Upper lobe of left lung (tissue), 6 donors: ENCODE measurements at regions not wholly inside any gene's neighbourhood (a gene's known extent, or its start where the extent isn't known, plus 50 kb on each side); places are given as distances from the start of the nearest gene placed in this dataset.

Experiments
- ATAC-seq, 2 donors: fragments of 200-7000 bp; cut with Tn5 transposase; one replicate each; pipeline ENCODE4 v1.9.1; 2022; ENCODE audit warnings: mild to moderate bottlenecking in 2 of 2, moderate library complexity in 2 of 2; ENCODE audit not compliant: low FRiP score in 2 of 2
- DNase-seq, 2 donors: peaks; one replicate each; pipeline ENCODE4 v3.0.0-alpha.2; 2019 to 2020
- H3K27ac ChIP-seq, 4 donors: fragments of 200-600 bp; sonication (generic); one replicate each; pipeline ENCODE4 v1.5.1; 2016 to 2019
- H3K27me3 ChIP-seq, 4 donors: fragments of 200-600 bp; sonication (generic); one replicate each; pipeline ENCODE4 v1.5.1; 2017 to 2019
- H3K36me3 ChIP-seq, 4 donors: fragments of 200-600 bp; sonication (generic); one replicate each; pipeline ENCODE4 v1.5.1; 2016 to 2019
- H3K4me1 ChIP-seq, 4 donors: fragments of 200-600 bp; sonication (generic); one replicate each; pipeline ENCODE4 v1.5.1; 2018 to 2019
- H3K4me3 ChIP-seq, 4 donors: fragments of 200-600 bp; sonication (generic); one replicate each; pipeline ENCODE4 v1.5.1; 2017 to 2019; ENCODE audit warnings: mild to moderate bottlenecking in 2 of 4, moderate library complexity in 1 of 4
- H3K9me3 ChIP-seq, 4 donors: fragments of 200-600 bp; sonication (generic); one replicate each; pipeline ENCODE4 v1.5.1; 2018 to 2019
- CTCF ChIP-seq, 6 experiments: fragments of 450-650 bp in 4 of 6; fragments of 200-600 bp in 2 of 6; sonication (generic) in 2 of 6; IDR thresholded peaks; one replicate each; pipeline ENCODE4 v1.5.1; 2016 to 2019; ENCODE audit warnings: antibody characterized with exemption in 6 of 6
- EP300 ChIP-seq, 4 donors: sonication (generic); formaldehyde crosslinking; IDR thresholded peaks; one replicate each; pipeline ENCODE4 v1.5.1; 2017; ENCODE audit warnings: antibody characterized with exemption in 4 of 4, control low read depth in 2 of 4
- POLR2A ChIP-seq, 4 donors: fragments of 450-650 bp; IDR thresholded peaks; one replicate each; pipeline ENCODE4 v1.5.1; 2016 to 2017; ENCODE audit warnings: antibody characterized with exemption in 4 of 4, mild to moderate bottlenecking in 2 of 4
- POLR2AphosphoS5 ChIP-seq, 2 donors: sonication (generic); formaldehyde crosslinking; IDR thresholded peaks; one replicate each; pipeline ENCODE4 v1.5.1; 2017; ENCODE audit warnings: antibody characterized with exemption in 2 of 2
- WGBS, 2 donors: methylation state at CpG; one replicate each; pipeline ENCODE4 v1.1.5; 2017 to 2018; 5-methylcytosine and 5-hydroxymethylcytosine counted together
- donor health status: DM: no; HTN: no; CAD: no; lungs with moderate emphysema.
- donor health status: DM: no; HTN: yes; CAD: no; lungs with severe emphysema.

- WGBS, 2 donors: 86 to 87% methylated on average over 3 of the region's 3 CpGs
- no peak for DNase-seq
- no peak for ATAC-seq
Observed at GRCh38 chr2:226680719-226681118, 118.9 kb downstream of the IRS1 start.

GRCh38 chr2:226679389-226680065 is 120.1 kb downstream of the IRS1 start:
- Histone ChIP-seq H3K4me1 (no peaks in the 10 kb centered on the region), H3K27ac (no peak overlapping the region), H3K36me3 (no peaks in the 10 kb centered on the region), H3K27me3 (no peaks in the 10 kb centered on the region), H3K4me3 (no peak overlapping the region), H3K9me3 (no peaks in the 10 kb centered on the region)
- TF ChIP-seq CTCF (IDR thresholded peaks at IDR 0.05): no peak
- TF ChIP-seq EP300 (IDR thresholded peaks at IDR 0.05): no peak
- no peak for TF ChIP-seq POLR2A (IDR thresholded peaks at IDR 0.05)
- TF ChIP-seq POLR2AphosphoS5 (IDR thresholded peaks at IDR 0.05): no peak
- no peak for DNase-seq
- WGBS, 2 donors: 85% methylated on average over 7 of the region's 7 CpGs
- no peak for ATAC-seq

More at GRCh38 chr2:226680719-226681118, 118.9 kb downstream of the IRS1 start:
- H3K27ac ChIP-seq: no peak overlapping the region
- no peaks in the 10 kb centered on the region for H3K9me3 ChIP-seq
- H3K36me3 ChIP-seq: no peaks in the 10 kb centered on the region
- H3K27me3 ChIP-seq: no peaks in the 10 kb centered on the region
- TF ChIP-seq CTCF (IDR thresholded peaks at IDR 0.05) (no peak), POLR2AphosphoS5 (IDR thresholded peaks at IDR 0.05) (no peak), POLR2A (IDR thresholded peaks at IDR 0.05) (no peak), EP300 (IDR thresholded peaks at IDR 0.05) (no peak)
- no peak overlapping the region for H3K4me3 ChIP-seq
- H3K4me1 ChIP-seq: no peaks in the 10 kb centered on the region

GRCh38 chr2:226678422-226678821 is 121.2 kb downstream of the IRS1 start:
- no peaks in the 10 kb centered on the region for H3K9me3 ChIP-seq
- WGBS, 2 donors: 88 to 92% methylated on average over 4 of the region's 4 CpGs
- ATAC-seq: no peak

GRCh38 chr2:226677080-226677479 is 122.5 kb downstream of the IRS1 start:
- Histone ChIP-seq H3K27ac (no peak overlapping the region), H3K4me3 (no peak overlapping the region), H3K4me1 (peaks cover 0 to 2% (median 0%) of the 10 kb centered on the region in 4 donors), H3K27me3 (no peaks in the 10 kb centered on the region), H3K36me3 (no peaks in the 10 kb centered on the region), H3K9me3 (no peaks in the 10 kb centered on the region)
- no peak for ATAC-seq
- no peak for DNase-seq
- TF ChIP-seq POLR2A (IDR thresholded peaks at IDR 0.05): no peak
- no peak for TF ChIP-seq EP300 (IDR thresholded peaks at IDR 0.05)
- TF ChIP-seq POLR2AphosphoS5 (IDR thresholded peaks at IDR 0.05): no peak
- TF ChIP-seq CTCF (IDR thresholded peaks at IDR 0.05): no peak
- WGBS, 2 donors: 76 to 85% methylated on average over 4 of the region's 4 CpGs

More at GRCh38 chr2:226678422-226678821, 121.2 kb downstream of the IRS1 start:
- H3K4me3 ChIP-seq: no peak overlapping the region
- DNase-seq: no peak
- H3K27me3 ChIP-seq: no peaks in the 10 kb centered on the region
- H3K27ac ChIP-seq: no peak overlapping the region
- H3K36me3 ChIP-seq: no peaks in the 10 kb centered on the region
- no peak for TF ChIP-seq CTCF (IDR thresholded peaks at IDR 0.05)
- no peak for TF ChIP-seq POLR2AphosphoS5 (IDR thresholded peaks at IDR 0.05)
- TF ChIP-seq POLR2A (IDR thresholded peaks at IDR 0.05): no peak
- no peak for TF ChIP-seq EP300 (IDR thresholded peaks at IDR 0.05)
- peaks cover 0 to under 1% (median 0%) of the 10 kb centered on the region in 4 donors for H3K4me1 ChIP-seq

- DNase-seq: no peak
- Histone ChIP-seq H3K4me1 (peaks cover 0 to 2% (median under 1%) of the 10 kb centered on the region in 4 donors), H3K4me3 (no peak overlapping the region), H3K36me3 (no peaks in the 10 kb centered on the region), H3K27me3 (no peaks in the 10 kb centered on the region), H3K9me3 (no peaks in the 10 kb centered on the region), H3K27ac (no peak overlapping the region)
- ATAC-seq: no peak
- 72 to 91% methylated on average over 1 of the region's 1 CpG for WGBS, 2 donors
- TF ChIP-seq EP300 (IDR thresholded peaks at IDR 0.05) (no peak), POLR2AphosphoS5 (IDR thresholded peaks at IDR 0.05) (no peak), POLR2A (IDR thresholded peaks at IDR 0.05) (no peak), CTCF (IDR thresholded peaks at IDR 0.05) (no peak)
Observed at GRCh38 chr2:226676618-226677017, 123.0 kb downstream of the IRS1 start.
